Stimulated activated CD8-positive, alpha-beta memory T cell treated with anti-CD3 and anti-CD28 coated beads, Interleukin-2, amount 100 ng/mL, for 48 hours (primary cell): ENCODE measurements at regions not wholly inside any gene's neighbourhood (a gene's known extent, or its start where the extent isn't known, plus 50 kb on each side); places are given as distances from the start of the nearest gene placed in this dataset.
"Not testable (repeated sequence)": the region's sequence is repeated elsewhere in the genome, so short reads cannot be mapped to it uniquely, and the experiment has no call there.

ENCODE experiments used
- DNase-seq, 2 donors: peaks; one replicate each; pipeline ENCODE4 v3.0.0-alpha.2; 2020; ENCODE audit warnings: low read depth in 2 of 2

GRCh38 chr5:130580264-130580663 lies 584.8 kb downstream of the HINT1 start:
- DNase-seq, result no peak

DNA sequence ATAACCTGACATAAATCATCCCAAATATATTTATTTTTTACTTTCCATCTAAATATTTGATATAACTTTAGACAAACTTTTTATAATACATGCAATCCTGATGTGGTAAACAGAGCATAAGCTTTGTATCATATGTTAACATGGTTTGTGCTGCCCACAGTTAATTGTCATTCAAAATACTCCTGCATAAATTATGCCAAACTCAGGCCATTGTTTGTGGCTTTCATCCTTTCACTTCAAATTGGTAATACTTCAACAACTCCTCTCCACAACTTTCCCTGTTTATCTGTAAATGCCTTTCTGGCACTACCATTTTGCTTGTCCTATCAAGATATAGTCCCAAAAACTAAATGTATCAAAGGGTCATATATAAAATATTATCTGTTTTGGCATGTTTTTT lies 586.7 kb downstream of the HINT1 start:
- no peak for DNase-seq

DNA sequence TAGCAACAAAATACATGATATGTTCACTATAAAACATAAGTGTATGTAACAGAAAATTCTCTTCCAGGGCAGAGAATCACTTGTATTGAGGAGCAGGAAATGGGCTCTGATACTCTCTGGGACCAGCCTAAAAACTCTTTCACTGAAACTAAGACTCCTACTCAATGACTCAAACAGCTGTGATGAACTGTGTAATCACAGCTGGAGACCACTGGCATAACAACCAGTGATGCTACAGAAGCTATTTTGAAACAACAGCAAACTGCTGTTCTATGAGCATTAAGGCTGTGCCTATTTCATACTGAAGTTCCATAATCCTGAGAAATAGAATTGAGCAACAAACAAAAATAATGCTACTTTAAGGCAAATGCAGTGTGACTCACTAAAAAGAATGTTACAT lies 594.0 kb downstream of the HINT1 start:
- no peak for DNase-seq

- no peak for DNase-seq
Observed at GRCh38 chr5:130568791-130569190, 596.3 kb downstream of the HINT1 start.

DNA sequence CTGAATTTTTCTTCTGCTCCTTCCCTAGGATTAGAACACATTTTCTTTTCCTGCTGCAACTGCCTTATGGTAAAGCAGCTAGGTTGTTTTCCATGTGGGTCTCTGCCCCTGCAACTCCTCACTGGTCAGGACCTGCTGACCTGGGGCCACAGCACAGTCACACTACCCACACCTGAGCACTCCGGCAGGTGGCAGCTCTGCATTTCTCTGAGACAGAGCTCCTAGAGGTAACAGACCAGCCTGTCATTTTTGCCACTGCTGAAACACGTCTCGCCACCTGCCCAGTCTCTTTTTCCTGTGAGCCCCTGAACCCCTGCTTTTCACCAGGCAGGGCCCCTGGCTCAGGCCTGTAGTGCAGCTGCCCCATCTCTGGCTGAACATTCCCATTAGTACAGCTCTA lies 609.6 kb downstream of the HINT1 start:
- no peak for DNase-seq

DNA sequence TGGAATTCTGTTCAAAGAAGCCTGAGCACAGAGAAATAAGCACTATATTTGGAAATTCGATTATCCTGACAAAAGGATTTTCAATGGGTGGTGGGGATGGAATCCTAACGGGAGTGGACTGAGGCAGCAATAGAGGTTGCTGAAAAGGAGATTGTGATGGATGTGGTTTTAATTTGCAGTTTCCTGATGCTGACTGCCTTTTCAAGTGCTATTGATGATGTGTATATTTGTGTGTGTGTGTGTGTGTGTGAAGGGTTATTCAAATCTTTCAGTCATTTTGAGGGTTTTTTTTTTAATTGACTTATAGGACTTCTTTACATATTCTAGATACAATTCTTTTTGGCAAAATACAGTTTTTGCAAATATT lies 614.5 kb downstream of the HINT1 start:
- no peak for DNase-seq

DNA sequence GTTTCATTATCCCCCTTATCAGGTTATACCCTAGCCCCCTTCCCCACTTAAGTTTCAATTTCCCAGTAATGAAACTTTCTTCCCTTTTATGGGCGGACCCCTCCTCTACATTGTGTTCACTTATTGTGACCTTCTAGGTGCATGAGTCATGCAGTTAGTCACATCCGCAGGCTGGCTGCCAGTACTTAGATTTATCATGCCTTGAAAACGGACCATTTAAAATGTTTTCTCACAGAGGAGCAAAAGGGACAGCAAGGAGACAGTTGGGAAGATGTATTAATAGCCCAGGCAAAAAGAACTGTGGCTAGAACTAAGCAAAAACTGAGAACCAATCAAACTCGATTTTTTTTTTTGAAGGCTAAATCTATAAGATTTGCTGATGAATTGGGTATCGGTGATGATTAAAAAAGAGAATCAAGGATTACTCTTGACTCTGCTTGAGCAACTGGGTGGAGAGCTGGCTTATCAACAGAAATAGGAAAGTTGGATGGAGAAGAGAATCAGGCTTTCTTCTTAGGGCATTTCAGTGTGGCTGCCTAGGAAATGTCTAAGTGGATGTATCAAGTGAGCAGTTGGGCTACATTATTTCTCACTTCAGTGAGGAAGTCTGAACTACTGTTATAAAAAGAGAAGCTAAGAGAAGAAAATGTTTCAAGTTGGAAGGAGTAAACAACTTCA lies 615.0 kb downstream of the HINT1 start:
- DNase-seq, result no peak

DNA sequence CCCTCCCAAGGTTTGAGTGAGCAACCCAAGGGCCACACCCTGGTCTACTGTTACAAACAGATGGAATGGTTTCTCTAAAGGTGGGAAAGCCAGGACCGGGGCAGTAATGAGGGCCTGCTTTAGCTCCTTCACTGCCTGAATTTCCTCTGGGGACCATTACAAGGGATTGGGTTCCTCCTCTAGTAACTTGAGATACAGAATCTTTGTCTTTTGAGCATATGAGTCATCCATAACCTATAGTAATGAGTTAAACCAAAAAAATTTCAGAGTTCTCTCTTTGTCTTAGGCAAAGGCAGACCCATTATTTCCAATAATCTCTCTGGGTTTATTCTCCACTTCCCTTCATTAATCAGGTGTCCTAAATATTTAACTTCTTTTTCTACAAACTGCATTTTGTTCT lies 618.8 kb downstream of the HINT1 start:
- no peak for DNase-seq

GRCh38 chr5:130545291-130545690 lies 619.8 kb downstream of the HINT1 start:
- no peak for DNase-seq

DNA sequence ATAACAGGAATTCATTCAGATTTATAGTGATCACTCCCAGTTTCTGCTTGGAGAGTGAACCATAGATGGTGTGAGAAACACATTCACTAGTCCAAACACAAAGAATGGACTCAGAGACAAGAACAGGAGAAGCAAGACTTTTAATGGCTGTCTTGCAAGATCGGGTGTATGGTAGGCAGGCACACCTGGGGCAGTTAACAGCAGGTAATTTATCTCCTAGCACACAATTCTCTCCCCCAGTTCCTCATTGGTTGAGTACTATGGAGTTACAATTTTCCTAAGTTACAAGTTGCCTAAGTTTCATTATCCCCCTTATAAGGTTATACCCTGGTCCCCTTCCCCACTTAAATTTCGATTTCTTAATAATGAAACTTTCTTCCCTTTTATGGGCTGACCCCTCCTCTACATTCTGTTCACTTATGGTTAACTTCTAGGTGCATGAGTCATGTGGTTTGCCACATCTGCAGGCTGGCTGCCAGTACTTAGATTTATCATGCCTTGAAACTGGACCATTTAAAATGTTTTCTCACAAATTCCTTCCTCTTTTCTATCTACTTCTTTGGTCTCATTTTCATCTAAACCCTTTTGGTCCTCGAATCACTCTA lies 623.3 kb downstream of the HINT1 start:
- no peak for DNase-seq

DNA sequence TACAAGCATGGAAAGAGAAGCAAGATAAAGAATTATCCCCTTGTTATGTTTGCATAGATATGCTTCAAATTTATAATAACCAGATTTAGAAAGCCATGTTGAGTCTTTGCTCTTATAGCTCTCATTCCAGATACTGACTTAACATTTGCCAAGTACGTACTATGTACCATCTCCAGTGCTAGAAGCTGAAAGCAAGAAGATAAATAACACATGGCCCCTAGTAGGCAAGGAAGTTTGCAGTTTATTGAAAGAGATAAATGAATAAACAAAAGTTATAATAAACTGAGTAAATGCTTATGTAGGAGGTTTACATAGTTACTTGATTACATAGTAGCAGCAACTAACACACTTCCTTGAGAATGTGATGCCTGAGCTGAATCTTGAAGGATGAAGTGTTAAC lies 628.4 kb downstream of the HINT1 start:
- DNase-seq, result no peak

DNA sequence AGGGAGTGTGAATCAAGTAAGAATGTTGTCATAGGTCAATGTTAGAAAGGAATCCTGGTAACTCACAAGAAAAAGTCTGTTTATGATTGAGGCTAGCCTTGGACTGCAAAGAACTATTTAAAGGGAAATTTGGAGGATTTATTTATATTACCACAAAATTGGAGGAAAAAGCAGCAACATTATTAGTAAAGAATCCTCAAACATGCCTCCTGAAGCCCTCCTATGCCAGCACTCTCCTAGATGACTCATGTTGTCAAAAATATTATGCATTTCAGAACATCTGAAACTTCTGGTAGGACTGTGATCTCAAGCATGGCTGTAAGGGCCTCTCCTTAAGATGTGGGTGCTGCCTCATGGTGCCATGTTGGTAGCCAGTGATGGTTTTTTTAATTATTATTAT lies 628.5 kb downstream of the CHSY3 start:
- no peak for DNase-seq

GRCh38 chr5:130529511-130530485 lies 625.5 kb downstream of the CHSY3 start:
- no peak for DNase-seq

GRCh38 chr5:130529111-130529510 lies 624.8 kb downstream of the CHSY3 start:
- no peak for DNase-seq

GRCh38 chr5:130528474-130528873 lies 624.2 kb downstream of the CHSY3 start:
- DNase-seq, result no peak

- DNase-seq, result no peak
Observed at GRCh38 chr5:130526708-130527107, 622.4 kb downstream of the CHSY3 start.

DNA sequence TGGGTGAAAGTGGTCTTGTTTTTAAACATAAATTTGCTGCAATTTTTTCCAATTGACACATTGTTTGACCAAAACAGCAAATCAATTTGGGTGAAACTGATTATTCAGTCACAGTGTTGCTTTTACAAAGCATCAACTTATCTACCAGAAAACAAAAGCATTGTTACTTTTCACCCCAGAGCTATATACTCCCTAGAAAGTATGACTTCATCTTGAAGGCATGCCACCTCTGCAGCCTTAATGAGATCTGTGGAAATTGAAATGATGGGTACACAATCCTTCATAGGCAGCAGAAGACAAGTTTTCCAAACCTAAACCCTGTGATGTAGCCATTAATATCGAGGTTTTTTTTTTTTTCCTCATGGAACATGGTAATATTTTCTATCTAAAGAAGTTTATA lies 615.9 kb downstream of the CHSY3 start:
- no peak for DNase-seq

GRCh38 chr5:130514984-130515690 lies 610.9 kb downstream of the CHSY3 start:
- no peak for DNase-seq

DNA sequence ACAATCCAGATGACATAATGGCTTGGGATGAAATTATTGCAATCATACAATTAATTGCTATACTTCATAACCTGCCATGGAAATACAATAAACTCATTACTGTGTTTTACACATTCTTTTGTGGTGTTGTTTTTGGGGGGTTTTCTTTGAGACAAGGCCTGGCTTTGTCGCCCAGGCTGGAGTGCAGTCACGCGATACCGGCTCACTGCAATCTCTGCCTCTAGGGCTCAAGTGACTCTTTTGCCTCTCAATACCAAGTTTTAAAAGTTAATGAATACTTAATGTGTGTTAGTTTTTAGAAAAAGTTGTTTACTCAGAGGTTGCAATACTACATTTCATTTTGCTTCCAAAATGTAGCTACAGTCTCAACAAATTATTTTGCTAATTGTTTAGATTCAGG lies 598.4 kb downstream of the CHSY3 start:
- DNase-seq, result no peak

- no peak for DNase-seq
Observed at GRCh38 chr5:130501151-130501865, 597.0 kb downstream of the CHSY3 start.

DNA sequence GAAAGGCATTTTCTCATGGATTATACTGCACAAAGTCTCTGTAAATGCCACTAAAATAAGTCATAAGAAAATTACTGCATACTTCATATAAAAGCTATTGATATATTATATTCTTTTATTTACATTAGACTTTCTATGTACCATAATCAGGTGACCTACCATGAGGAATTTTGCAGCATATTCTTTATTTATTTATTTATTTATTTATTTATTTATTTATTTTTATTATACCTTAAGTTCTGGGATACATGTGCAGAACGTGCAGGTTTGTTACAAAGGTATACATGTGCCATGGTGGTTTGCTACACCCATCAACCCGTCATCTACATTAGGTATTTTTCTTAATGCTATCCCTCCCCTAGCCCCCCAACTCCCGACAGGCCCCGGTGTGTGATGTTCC lies 596.2 kb downstream of the CHSY3 start:
- not testable (repeated sequence) for DNase-seq

GRCh38 chr5:130496215-130496614 lies 592.0 kb downstream of the CHSY3 start:
- DNase-seq, result no peak
